OCI-LY7 (cell line): ENCODE measurements at regions not wholly inside any gene's neighbourhood (a gene's known extent, or its start where the extent isn't known, plus 50 kb on each side); places are given as distances from the start of the nearest gene placed in this dataset.

Source experiments
- BruUV-seq: library from RNA; stranded (reverse); fragments of 400-500 nt; replicated peaks from 2 replicates; lab custom pipeline; 2021; lab: Mats Ljungman, UMichigan
- CTCF ChIA-PET: fragments of 300-600 bp; sonication (Branson Sonifier 250); formaldehyde crosslinking; loops from one replicate; lab custom pipeline; 2022; ENCODE audit warnings: antibody characterized with exemption; ENCODE audit not compliant: unreplicated experiment; lab: Charles Lee
- POLR2A ChIA-PET: fragments of 300-600 bp; sonication (Branson Sonifier 250); formaldehyde crosslinking; loops from one replicate; lab custom pipeline; 2022; ENCODE audit warnings: antibody characterized with exemption; lab: Charles Lee
- DNase-seq: peaks from one replicate; pipeline ENCODE4 v3.0.0-alpha.2; 2015; ENCODE audit warnings: low spot score
- H2AFZ ChIP-seq: fragments of 200-600 bp; sonication (generic), shearing (Covaris generic); 2 replicates; pipeline ENCODE4 v1.6.1; 2014; ENCODE audit warnings: mild to moderate bottlenecking, antibody characterized with exemption, low read length, moderate library complexity
- H3K27ac ChIP-seq: fragments of 200-600 bp; sonication (generic); 2 replicates; pipeline ENCODE4 v1.5.1; 2014; ENCODE audit warnings: mixed run types, low read depth, mild to moderate bottlenecking, moderate library complexity, low read length, inconsistent platforms; ENCODE audit not compliant: poor library complexity, severe bottlenecking
- H3K36me3 ChIP-seq: fragments of 200-600 bp; sonication (generic); 2 replicates; pipeline ENCODE4 v1.6.1; 2014; ENCODE audit warnings: mild to moderate bottlenecking, antibody characterized with exemption, low read length, moderate library complexity, mixed read lengths; ENCODE audit not compliant: insufficient read depth
- H3K4me1 ChIP-seq: fragments of 200-600 bp; sonication (generic); 2 replicates; pipeline ENCODE4 v1.5.1; 2014; ENCODE audit warnings: mild to moderate bottlenecking, low read length; ENCODE audit not compliant: insufficient read depth, poor library complexity, severe bottlenecking
- H3K4me2 ChIP-seq: fragments of 200-600 bp; sonication (generic); 2 replicates; pipeline ENCODE4 v1.6.1; 2014; ENCODE audit warnings: mild to moderate bottlenecking, low read length
- H3K4me3 ChIP-seq: fragments of 200-600 bp; sonication (generic); 2 replicates; pipeline ENCODE4 v1.5.1; 2014; ENCODE audit warnings: mild to moderate bottlenecking, low read depth, low read length; ENCODE audit not compliant: poor library complexity, severe bottlenecking
- H3K79me2 ChIP-seq: fragments of 200-600 bp; sonication (generic); 2 replicates; pipeline ENCODE4 v1.6.1; 2016; ENCODE audit warnings: low read depth, mild to moderate bottlenecking, low read length, moderate library complexity, mixed read lengths; ENCODE audit not compliant: insufficient read depth
- H3K9me2 ChIP-seq: fragments of 200-600 bp; sonication (generic); 2 replicates; pipeline ENCODE4 v1.6.1; 2016; ENCODE audit warnings: mild to moderate bottlenecking, low read length, mixed read lengths; ENCODE audit not compliant: insufficient read depth
- H3K9me3 ChIP-seq: fragments of 200-600 bp; sonication (generic); 2 replicates; pipeline ENCODE4 v1.6.1; 2014; ENCODE audit warnings: mild to moderate bottlenecking, mixed run types, low read length, mixed read lengths
- H4K20me1 ChIP-seq: fragments of 200-600 bp; sonication (generic); 2 replicates; pipeline ENCODE4 v1.6.1; 2014; ENCODE audit warnings: mild to moderate bottlenecking, antibody characterized with exemption, low read length, moderate library complexity, mixed read lengths; ENCODE audit not compliant: insufficient read depth
- EZH2phosphoT487 ChIP-seq: fragments of 200-600 bp; sonication (generic); IDR thresholded peaks from 2 replicates; pipeline ENCODE4 v1.6.1; 2018; ENCODE audit warnings: low read depth, borderline replicate concordance, mild to moderate bottlenecking, mixed run types, antibody characterized with exemption, low read length, moderate library complexity, mixed read lengths
- intact Hi-C: fragments of 100-400 bp; cut with micrococcal nuclease; formaldehyde crosslinking; loops from one replicate; pipeline ENCODE4 v1.10.0; 2022; ENCODE audit not compliant: unreplicated experiment
- TF ChIP-seq, protein P1 (sequence below): fragments of 200-600 bp; sonication (generic); conservative IDR thresholded peaks from 2 replicates; pipeline ENCODE4 v1.5.1; 2014; ENCODE audit warnings: mild to moderate bottlenecking, antibody characterized with exemption, low read length, moderate library complexity, mixed read lengths

DNA sequence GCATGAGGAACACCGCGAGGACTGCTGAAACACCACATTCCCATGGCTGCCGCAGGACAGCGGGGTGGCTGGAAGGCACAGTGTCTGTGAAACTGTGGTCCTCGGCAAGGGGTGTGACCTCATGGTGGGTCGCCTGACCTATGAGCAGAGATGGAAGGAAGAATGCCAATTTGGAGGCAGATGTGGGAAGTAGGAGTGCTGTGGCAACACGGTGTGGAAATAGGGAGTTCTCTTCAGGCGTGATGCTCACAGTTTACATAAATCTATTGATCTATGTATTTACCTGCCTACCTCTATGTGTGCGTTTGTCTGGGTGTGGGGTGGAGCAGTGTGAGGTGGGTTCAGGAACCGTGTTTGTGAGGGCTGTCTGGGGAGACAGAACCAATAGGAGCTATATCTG, 62.3 kb upstream of the LSM6 start:
- no peaks in the 10 kb centered on the region for H3K36me3 ChIP-seq
- POLR2A ChIA-PET = interaction anchor here (1.2 to 1.3 kb wide), 3 partner anchors 11 to 34 kb away, joined by 4 to 13 read pairs (median 5); no protein-coding TSS in a partner anchor
- H3K27ac ChIP-seq = no peak overlapping the region

DNA sequence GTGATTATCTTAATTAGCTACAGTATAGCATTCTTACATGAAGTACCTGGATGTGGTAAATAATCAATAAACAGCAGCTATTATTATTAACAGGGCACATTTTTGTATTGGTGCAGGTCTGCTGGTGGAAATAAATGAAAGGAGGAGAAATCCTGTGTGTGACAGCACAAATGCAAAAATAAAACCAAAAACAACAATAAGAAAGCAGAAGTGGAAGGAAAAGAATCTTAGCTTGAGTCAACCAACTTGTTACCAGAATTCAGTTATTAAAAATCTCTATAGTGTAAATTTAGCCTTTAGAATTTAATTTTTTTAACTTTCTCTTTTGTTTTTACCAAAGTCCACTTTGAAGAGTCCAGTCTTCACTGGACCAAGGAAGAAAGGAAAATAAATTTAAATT, 63.1 kb upstream of the LSM6 start:
- no TSS peak for BruUV-seq
- peaks cover 18% of the 10 kb centered on the region for H3K4me1 ChIP-seq
- no peak overlapping the region for H3K4me3 ChIP-seq
- no peak for DNase-seq
- H3K9me2 ChIP-seq = no peaks in the 10 kb centered on the region
- H4K20me1 ChIP-seq = no peaks in the 10 kb centered on the region
- ChIA-PET POLR2A (interaction anchor here (0.8 to 2.4 kb wide), 7 partner anchors 10 to 156 kb away, joined by 3 to 13 read pairs (median 4); no protein-coding TSS in a partner anchor), CTCF (interaction anchor here (0.6 kb wide), 1 partner anchor 43 kb away, joined by 3 read pairs; no protein-coding TSS in a partner anchor)
- intact Hi-C loops = no loop called here
- no peaks in the 10 kb centered on the region for H3K79me2 ChIP-seq
- H3K27ac ChIP-seq = no peak overlapping the region
- no peak overlapping the region for H2AFZ ChIP-seq
- H3K9me3 ChIP-seq = no peaks in the 10 kb centered on the region
- H3K36me3 ChIP-seq = no peaks in the 10 kb centered on the region
- TF ChIP-seq, protein P1, sequence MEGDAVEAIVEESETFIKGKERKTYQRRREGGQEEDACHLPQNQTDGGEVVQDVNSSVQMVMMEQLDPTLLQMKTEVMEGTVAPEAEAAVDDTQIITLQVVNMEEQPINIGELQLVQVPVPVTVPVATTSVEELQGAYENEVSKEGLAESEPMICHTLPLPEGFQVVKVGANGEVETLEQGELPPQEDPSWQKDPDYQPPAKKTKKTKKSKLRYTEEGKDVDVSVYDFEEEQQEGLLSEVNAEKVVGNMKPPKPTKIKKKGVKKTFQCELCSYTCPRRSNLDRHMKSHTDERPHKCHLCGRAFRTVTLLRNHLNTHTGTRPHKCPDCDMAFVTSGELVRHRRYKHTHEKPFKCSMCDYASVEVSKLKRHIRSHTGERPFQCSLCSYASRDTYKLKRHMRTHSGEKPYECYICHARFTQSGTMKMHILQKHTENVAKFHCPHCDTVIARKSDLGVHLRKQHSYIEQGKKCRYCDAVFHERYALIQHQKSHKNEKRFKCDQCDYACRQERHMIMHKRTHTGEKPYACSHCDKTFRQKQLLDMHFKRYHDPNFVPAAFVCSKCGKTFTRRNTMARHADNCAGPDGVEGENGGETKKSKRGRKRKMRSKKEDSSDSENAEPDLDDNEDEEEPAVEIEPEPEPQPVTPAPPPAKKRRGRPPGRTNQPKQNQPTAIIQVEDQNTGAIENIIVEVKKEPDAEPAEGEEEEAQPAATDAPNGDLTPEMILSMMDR = no peak
- no peak for TF ChIP-seq EZH2phosphoT487
- 0 out of 2 replicates have a peak overlapping the region, but pooled peaks have one; percentile 9 for H3K4me2 ChIP-seq

More for the DNA sequence above, 62.3 kb upstream of the LSM6 start:
- no peak overlapping the region for H2AFZ ChIP-seq
- intact Hi-C loops = no loop called here
- peaks cover 5% of the 10 kb centered on the region; the same call in 1 of the 2 replicates for H3K9me3 ChIP-seq
- H3K9me2 ChIP-seq = no peaks in the 10 kb centered on the region
- CTCF ChIA-PET = no interaction called here
- no peak overlapping the region for H3K4me2 ChIP-seq
- no peaks in the 10 kb centered on the region for H3K79me2 ChIP-seq
- BruUV-seq = no TSS peak
- TF ChIP-seq, protein P1 = no peak
- TF ChIP-seq EZH2phosphoT487 = no peak
- H3K4me3 ChIP-seq = no peak overlapping the region
- H3K4me1 ChIP-seq = peaks cover 18% of the 10 kb centered on the region
- DNase-seq = no peak
- H4K20me1 ChIP-seq = no peaks in the 10 kb centered on the region

DNA sequence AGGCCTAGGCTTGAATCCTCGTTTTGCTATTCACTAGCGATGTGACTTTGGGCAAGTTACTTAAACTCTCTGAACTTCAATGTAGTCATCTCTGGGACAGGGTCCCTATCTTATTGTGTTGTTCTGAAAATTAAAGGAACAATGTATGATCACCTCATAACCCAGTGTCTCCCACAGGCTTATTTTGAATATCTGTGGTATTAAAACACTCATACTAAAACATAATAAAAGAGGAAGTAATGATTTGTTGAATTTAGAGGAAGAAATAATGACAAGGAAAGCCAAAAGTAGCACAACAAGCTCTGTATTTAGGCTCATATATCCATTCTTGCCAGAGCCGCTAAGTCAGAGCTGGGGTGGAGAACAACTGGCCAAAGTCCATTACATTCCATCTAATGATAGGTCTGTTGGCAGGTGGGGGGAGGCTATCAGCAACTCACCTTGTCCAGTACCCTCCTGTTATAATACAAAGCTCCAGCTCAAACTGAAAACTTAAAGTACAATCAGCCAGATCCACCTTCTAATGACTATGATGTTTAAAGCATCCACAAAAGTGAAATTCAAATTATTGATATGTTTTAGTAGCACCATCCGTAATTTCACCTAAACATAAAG, 64.5 kb upstream of the LSM6 start:
- H3K27ac ChIP-seq = no peak overlapping the region
- DNase-seq = no peak
- intact Hi-C loops = no loop called here
- BruUV-seq = no TSS peak
- CTCF ChIA-PET = interaction anchor here (0.7 to 1.0 kb wide), 3 partner anchors 15 to 34 kb away, joined by 3 read pairs; no protein-coding TSS in a partner anchor
- POLR2A ChIA-PET = interaction anchor here (0.7 to 2.4 kb wide), 7 partner anchors 9 to 420 kb away, joined by 3 to 7 read pairs (median 3); no protein-coding TSS in a partner anchor
- H4K20me1 ChIP-seq = no peaks in the 10 kb centered on the region
- H3K79me2 ChIP-seq = no peaks in the 10 kb centered on the region
- H3K4me2 ChIP-seq = no peak overlapping the region
- no peaks in the 10 kb centered on the region for H3K9me3 ChIP-seq
- H3K9me2 ChIP-seq = no peaks in the 10 kb centered on the region
- peaks cover 18% of the 10 kb centered on the region for H3K4me1 ChIP-seq
- H3K36me3 ChIP-seq = no peaks in the 10 kb centered on the region
- no peak overlapping the region for H3K4me3 ChIP-seq
- no peak for TF ChIP-seq EZH2phosphoT487
- TF ChIP-seq, protein P1 = no peak
- peak overlapping the region; percentile 43 for H2AFZ ChIP-seq
